ENCODE measurements at regions not wholly inside any gene's neighbourhood (a gene's known extent, or its start where the extent isn't known, plus 50 kb on each side); places are given as distances from the start of the nearest gene placed in this dataset.

DNA sequence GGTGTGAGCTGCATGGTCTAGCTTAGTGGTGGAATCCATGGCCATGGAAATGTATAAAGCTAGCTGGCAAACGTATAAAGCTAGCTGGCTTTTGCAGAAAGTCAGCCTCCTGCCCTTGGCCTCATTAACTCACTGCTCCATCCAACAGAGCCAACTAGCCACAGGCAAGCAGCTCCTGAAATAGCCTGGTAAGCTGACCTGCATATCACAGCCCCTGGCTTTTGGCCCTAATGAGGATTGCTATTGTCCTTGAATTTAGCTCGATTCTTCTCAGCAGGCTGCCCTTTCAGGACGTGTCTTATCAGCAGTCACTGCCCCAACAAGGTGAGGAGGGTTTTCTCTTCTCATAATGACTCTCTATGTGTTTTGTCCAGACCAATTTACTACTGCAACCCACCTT, 446.8 kb downstream of the WDR72 start:
- TF ChIP-seq EZH2 (IDR thresholded peaks at IDR 0.05) (no peak), EZH2phosphoT487 (IDR thresholded peaks at IDR 0.05) (no peak), CTCF (IDR thresholded peaks at IDR 0.05) (no peak)
